Glomerular endothelial cell (primary cell): ENCODE measurements at regions not wholly inside any gene's neighbourhood (a gene's known extent, or its start where the extent isn't known, plus 50 kb on each side); places are given as distances from the start of the nearest gene placed in this dataset.
"Not testable (repeated sequence)": the region's sequence is repeated elsewhere in the genome, so short reads cannot be mapped to it uniquely, and the experiment has no call there.

Experiments
- DNase-seq: peaks from one replicate; pipeline ENCODE4 v3.0.0-alpha.2; 2011; ENCODE audit warnings: low read depth, low spot score; ENCODE audit errors: extremely low read depth

DNA sequence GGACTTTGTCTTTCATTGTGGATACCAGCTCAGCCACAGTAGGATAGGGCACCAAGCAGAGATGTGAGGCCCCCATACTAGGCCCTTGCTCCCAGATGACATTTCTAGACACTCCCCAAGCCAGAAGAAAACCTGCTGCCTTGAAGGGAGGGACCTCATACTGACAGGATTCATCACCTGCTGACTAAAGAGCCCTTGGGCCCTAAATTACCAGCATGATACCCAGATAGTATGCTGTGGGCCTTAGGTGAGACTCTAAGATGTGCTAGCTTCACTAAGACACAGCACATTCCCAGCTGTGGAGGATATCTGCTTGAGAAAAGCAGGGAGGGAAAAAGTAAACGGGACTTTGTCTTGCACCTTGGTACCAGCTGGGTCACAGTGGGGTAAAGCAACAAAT lies 324.0 kb downstream of the TBL1XR1 start:
- no peak for DNase-seq

DNA sequence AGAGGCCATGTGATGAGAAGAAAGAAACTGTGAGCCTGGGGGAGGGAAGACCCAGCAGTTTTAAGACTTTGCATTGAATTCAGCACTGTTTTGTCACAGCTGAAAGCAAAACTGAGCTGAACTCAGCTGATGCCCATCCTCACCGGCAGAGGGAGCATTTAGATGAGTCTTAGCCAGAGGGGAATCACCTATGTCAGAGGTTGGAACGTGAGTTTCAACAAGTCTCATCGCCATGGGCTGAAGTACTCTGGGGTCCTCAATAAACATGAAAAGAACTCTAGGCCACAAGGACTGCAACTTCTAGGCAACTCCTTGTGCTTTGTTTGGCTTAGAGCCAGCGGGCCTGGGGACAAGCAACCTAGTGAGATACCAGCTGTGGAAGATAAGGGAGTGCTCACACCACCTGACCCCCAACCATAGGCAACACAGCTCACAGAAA lies 324.5 kb downstream of the TBL1XR1 start:
- peak; percentile 18 for DNase-seq

GRCh38 chr3:176870451-176870850 lies 326.8 kb downstream of the TBL1XR1 start:
- DNase-seq, result no peak

GRCh38 chr3:176867681-176868663 lies 329.3 kb downstream of the TBL1XR1 start:
- no peak for DNase-seq

DNA sequence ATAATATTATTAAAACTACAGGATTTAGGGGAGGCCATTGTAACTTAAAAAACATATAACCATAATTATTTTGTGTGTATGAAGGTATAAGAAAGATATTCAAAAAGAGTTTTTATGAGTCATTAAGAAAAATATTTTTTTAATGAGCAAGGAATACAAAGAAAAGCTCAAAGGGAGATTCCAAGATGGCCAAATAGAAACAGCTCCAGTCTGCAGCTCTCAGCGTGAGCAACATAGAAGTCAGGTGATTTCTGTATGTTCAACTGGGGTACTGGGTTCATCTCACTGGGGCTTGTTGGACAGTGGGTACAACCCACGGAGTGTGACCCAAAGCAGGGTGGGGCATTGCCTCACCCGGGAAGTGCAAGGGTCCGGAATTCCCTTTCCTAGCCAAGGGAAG lies 336.1 kb downstream of the TBL1XR1 start:
- no peak for DNase-seq

GRCh38 chr3:176856721-176857120 lies 340.6 kb downstream of the TBL1XR1 start:
- DNase-seq, result no peak

DNA sequence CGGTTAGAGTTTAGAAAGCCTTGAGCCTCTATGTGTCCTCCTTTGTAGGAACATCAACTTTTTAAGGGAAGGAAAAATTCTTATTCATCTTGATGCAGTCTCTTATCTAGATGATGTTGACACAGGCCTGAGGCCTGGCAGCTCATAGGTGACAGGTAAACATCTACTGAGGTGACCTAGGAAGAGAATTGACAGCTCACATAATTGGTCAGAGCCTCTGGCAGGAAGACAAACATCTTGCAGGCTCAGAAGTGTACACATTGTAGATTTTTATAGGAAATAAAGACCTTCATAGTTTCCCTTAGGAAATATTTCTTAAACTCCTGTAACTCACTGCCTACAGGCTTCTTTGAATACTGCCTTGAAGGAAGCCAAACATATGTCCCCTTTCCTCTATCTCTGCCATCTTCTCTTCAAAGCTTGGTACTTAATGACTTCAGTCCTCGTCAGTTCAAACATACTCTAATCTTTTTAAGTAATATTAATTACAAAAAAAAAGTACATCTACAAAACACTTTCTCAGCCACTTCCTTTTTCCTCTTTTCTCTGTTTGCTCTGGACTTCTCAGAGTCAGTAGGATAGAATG lies 341.3 kb downstream of the TBL1XR1 start:
- DNase-seq, result no peak

DNA sequence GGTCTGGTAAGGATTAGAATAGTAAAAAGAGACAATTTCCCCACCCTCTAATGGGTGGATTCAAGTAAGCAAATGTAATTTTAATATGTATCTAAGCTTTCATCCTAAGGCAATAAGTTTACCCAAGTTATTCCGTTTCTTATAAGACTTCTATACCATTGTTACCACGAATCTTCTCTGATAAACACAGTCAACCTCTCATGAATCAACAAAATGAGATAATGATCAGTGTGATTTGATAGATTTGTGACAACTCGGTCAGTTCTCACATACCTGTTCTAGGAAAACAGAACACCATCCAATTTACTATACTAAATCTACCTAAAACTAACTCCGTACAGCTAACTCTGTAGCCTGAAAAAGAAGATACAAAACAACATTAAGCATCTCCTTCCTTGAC lies 342.1 kb downstream of the TBL1XR1 start:
- DNase-seq, result no peak

DNA sequence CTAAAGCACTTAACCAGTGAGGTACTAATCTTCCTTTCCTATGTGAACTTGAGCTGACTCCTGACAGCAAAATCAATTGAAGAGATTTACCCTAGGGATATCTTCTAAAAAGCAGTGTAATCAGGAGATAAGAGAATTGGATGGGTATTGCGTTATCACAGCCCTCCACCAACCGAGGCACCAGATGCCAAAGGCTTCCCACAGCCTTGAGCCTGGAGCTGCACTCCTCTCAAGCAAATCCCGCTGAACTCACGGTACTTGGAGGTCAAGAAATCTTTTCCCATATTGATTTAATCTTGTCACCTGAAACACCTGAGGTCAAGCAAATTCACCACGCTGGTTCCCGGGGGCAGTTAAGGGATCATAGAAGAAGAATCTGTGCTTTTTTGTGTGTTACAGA lies 346.8 kb downstream of the TBL1XR1 start:
- DNase-seq, result no peak

DNA sequence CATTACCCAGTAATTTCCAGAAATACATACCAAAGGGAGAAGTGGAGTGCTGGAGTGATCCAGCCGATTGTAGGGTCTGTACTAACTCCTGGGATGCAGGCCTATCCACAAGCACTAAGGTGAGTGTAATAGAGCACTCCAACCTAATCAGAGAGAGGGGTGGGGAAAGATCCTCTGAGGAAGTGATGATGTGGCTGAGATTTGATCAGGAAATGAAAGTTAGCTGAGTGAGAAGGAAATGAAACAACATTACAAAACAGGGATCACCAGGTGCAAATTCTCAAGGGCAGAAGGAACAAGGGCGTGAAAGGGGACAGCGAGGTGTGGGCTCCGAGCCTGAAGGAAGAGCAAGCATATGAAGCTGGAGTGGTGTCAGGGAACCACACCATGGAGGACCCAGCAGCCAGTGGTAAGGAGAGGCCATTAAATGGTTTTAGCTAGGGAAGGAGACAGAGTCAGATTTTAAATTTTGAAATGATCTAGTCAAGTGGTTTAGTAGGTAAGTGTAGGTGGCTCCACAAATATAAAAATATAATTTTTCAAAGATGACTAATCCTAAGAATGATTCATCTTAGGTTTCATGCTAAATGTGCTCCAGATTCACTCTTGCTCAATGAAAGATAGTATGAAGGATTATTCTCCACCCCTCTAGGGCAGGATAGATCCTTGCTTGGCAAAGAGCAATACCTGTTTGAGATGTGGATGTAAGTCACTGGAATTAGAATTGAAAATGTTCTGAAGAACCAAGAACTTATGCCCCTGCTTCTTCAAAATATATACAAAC lies 348.7 kb downstream of the TBL1XR1 start:
- DNase-seq, result no peak

DNA sequence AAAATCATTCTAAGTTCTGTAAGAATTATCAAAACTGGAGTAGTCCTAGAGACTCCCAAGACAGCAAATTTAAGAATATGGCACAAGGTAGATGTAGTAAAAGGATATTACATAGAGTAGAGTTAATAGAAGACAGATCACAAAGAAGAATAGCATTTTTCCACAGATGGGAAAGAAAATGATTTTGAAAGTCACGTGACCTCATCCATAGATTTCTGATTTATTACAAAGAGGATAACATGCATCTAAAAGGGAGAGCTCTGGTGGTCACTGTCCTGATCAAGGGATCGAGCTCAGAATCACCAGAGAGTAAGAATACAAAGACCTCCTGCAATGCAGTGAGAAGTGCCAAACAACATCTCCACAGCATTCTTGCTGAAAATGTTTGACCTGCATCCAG lies 354.4 kb downstream of the TBL1XR1 start:
- no peak for DNase-seq

- no peak for DNase-seq
Measured at GRCh38 chr3:176840641-176841286, 356.5 kb downstream of the TBL1XR1 start.

- no peak for DNase-seq
Measured at GRCh38 chr3:176839901-176840300, 357.4 kb downstream of the TBL1XR1 start.

GRCh38 chr3:176839466-176839865 lies 357.8 kb downstream of the TBL1XR1 start:
- DNase-seq, result no peak

- DNase-seq, result not testable (repeated sequence)
Measured at GRCh38 chr3:176827244-176827643, 370.0 kb downstream of the TBL1XR1 start.

GRCh38 chr3:176824811-176825210 lies 372.5 kb downstream of the TBL1XR1 start:
- DNase-seq, result no peak

- no peak for DNase-seq
Measured at GRCh38 chr3:176820764-176821163, 376.5 kb downstream of the TBL1XR1 start.

- no peak for DNase-seq
Measured at GRCh38 chr3:176816937-176817336, 380.3 kb downstream of the TBL1XR1 start.

DNA sequence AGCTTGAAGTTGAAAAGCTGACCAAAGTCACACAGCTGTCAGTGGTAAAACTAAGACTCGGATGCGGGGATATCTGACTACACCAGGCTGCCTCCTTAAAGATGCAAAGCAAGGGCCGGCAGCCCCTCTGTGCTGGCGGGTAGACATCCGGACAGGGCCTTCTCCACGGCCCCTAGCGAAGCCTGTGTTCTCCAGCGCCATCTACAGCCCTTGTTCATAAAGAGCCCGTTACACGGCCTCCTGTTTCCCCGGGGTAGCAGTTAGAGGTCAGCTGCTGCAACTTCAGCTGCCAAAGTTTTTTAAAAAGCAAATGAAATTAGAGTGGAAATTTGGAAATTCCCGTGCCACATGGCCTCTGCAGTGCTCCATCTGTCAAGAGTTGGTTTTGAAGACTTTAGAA lies 383.0 kb downstream of the TBL1XR1 start:
- peak; percentile 3 for DNase-seq

DNA sequence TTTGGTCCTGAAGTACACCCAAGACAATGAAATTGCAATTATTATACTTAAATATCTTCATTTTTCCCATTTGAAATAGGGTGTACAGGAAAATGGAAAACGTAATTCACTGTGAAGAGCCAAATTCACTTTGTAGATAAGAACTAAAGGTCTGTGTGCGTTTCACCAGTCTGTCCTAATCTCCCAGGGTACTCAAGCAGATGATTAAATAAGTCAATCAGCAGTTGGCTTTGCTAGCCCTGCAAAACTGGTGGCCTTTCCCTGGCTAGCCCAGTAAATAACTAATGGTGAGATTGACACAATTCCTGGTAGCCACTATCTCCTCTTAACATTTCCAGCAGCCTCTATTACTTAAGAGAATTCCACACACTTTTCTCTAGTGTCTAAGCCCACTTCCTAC lies 389.3 kb downstream of the TBL1XR1 start:
- DNase-seq, result no peak

DNA sequence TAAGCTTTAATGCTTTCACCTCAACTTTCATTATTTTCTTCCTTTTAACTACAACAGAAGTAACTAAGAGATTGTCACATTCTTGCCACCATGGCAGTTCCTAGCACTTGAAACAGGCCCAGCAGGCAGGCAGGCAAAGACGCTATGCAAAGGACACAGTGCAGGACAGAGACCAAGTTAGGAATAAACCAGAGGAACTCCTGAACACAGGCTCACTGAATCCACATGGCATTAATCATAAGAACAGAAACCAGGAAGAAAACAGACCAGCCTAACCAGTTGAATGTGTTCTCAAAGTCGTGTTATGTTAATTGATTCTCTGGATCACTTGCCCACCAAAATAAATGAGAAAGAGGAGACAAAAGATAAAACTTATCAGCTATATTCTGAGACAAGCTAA lies 397.6 kb downstream of the TBL1XR1 start:
- no peak for DNase-seq
